HG03108 (cell line): ENCODE measurements at regions not wholly inside any gene's neighbourhood (a gene's known extent, or its start where the extent isn't known, plus 50 kb on each side); places are given as distances from the start of the nearest gene placed in this dataset.
"Not testable (repeated sequence)": the region's sequence is repeated elsewhere in the genome, so short reads cannot be mapped to it uniquely, and the experiment has no call there.

Experiments
- ATAC-seq: cut with Tn5 transposase; IDR thresholded peaks from one replicate; pipeline ENCODE4 v1.9.1; 2021; ENCODE audit warnings: moderate library complexity; ENCODE audit not compliant: unreplicated experiment

GRCh38 chr5:163569284-163569683 is 63.9 kb downstream of the MAT2B start:
- ATAC-seq: no peak

GRCh38 chr5:163571744-163572143 is 66.3 kb downstream of the MAT2B start:
- no peak for ATAC-seq

DNA sequence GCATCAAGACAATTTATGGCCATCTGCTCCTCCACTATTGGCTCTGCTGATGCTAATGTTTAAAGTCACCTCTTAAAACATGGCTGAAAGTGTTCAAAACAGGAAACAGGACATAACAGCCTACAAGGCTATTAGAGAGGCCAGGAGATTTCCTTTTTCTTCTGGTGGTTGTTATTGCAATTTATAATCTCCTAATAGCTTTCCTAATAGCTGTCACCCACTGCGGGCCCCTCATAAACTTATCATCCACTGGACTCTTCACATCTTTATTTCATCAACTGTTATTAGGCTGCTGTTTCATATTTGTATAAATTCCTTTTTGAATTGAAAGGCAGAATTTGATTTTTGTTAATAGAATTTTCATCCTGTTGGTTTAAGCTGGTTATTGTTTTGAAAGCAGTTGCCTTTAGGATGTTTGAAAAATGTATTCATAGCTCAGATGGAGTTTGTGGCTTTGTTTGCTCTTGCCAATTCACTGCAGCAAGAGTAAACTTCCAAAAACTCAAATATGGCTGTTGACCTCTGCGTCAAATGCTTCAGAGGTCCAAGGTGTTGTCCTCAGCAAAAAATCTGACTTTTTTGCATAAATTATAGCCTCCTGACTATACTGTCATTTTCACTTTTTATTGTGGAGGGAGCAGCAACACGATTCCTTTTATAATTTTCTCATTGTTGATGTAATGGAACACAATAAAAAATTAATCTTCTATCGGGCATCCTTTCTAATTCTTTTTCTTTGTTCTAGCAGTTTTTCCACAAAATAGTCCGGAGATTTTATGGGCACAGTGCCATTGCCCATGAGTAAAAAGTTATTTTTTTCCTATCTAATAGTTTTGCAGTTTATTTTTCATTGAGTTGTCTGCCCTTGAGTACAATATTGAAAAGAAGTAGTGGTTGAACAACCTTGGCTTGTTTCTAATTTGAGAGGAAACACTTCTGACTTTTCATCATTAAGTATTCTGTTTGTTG is 69.3 kb downstream of the MAT2B start:
- no peak for ATAC-seq

DNA sequence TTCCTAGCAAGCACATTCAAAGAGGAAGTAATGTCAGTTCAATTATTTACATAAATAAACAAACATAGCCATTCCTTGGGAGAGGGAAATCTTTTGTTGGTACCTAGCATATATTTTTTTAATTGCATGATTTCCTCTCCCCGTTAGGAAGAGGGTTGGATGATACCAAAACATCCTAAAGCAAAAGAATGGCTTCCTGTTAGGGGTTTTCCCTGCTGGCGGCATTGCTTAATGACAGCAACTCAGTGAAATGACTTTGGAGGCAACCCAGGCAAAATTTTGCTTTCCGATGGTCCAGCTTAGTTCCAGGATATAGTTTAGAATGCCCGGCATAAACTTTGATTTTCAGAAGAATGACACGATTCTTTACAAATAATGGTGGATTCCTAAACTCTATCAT is 73.2 kb downstream of the MAT2B start:
- ATAC-seq: no peak

DNA sequence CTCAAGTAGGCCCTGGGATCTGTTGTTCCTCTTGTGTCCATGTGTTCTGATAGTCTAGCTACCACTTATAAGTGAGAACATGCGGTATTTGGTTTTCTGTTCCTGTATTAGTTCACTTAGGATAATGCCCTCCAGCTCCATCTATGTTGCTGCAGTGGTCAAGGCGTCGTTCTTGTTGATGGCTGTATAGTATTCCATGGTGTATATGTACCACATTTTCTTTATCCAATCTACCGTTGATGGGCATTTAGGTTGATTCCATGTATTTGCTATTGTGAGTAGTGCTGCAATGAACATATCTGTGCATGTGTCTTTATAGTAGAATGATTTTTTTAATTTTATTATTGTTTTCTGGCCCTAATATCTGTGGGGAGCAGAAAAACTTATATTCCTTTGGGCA is 74.3 kb downstream of the MAT2B start:
- no peak for ATAC-seq

- no peak for ATAC-seq
These were observed 75.1 kb downstream of the MAT2B start for GRCh38 chr5:163580516-163580915.

DNA sequence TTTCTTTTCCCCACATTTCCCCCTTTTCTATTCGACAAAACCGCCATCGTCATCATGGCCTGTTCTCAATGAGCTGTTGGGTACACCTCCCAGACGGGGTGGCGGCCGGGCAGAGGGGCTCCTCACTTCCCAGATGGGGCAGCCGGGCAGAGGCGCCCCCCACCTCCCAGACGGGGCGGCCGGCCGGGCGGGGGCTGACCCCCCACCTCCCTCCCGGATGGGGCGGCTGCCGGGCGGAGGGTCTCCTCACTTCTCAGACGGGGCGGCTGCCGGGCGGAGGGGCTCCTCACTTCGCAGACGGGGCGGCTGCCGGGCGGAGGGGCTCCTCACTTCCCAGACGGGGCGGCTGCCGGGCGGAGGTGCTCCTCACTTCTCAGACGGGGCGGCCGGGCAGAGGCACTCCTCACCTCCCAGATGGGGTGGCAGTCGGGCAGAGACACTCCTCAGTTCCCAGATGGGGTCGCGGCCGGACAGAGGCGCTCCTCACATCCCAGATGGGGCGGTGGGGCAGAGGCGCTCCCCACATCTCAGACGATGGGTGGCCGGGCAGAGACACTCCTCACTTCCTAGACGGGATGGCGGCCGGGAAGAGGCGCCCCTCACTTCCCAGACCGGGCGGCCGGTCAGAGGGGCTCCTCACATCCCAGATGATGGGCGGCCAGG is 78.2 kb downstream of the MAT2B start:
- not testable (repeated sequence) for ATAC-seq

- ATAC-seq: no peak
These were observed 79.8 kb downstream of the MAT2B start for GRCh38 chr5:163585206-163585605.

DNA sequence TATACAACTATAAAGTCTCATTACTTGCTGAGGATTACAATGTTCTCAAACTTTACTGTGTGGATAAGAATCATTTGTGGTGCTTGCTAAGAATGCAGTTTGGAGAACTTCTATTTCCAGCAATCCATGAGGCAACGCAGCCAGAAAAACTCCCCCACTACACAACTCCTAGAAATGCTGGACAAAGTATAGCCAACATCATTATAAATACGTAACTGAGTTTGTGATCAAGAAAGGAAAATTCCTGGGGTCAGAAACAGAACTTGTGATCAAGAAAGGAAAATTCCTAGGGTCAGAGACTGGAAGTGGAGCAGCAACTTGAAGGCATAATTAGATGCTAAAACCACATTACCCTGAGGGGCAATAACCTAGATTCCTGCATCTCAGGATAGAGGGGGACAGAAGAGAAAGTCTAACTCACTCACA is 81.1 kb downstream of the MAT2B start:
- no peak for ATAC-seq

DNA sequence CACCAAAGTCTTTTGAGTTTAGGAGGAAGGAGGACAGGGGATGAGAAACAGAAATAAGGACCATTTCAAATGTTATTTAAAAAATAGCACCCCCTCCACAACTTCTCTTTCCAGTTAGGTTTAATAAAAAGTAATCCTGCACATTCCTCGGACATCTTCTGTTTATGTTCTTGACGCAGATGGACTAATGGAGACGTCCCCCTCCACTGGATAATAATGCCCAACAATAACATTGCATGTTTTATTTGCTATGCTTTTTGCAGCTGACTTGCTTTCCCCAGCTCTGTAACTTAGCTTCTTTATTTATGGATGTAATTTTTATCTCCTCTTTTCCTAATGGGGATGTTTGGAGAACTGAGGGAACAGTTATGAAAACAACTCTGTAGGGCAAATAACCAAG is 89.5 kb downstream of the MAT2B start:
- ATAC-seq: no peak

- no peak for ATAC-seq
These were observed 90.7 kb downstream of the MAT2B start for GRCh38 chr5:163595932-163596607.

GRCh38 chr5:163596608-163597315 is 91.3 kb downstream of the MAT2B start:
- ATAC-seq: no peak

DNA sequence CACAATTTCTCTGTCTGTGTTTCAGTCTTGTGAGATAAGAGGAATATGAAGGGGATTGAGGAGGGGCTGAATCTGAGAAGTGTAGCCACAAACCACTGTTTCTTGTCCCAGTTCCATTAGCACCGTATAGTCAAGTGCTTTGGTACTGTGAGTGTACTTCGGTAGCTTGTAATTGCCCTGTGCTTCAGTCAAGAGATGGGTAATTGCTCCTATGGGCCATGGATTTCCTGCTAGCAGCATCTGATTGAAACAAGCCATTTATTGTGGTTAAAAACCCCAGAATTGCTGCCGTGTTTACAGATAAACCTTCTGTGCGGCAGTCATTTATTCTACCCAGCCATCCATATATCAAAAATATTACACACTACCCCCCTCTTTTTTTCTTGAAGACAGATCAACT is 98.6 kb downstream of the MAT2B start:
- no peak for ATAC-seq

GRCh38 chr5:163607256-163607655 is 101.8 kb downstream of the MAT2B start:
- no peak for ATAC-seq

DNA sequence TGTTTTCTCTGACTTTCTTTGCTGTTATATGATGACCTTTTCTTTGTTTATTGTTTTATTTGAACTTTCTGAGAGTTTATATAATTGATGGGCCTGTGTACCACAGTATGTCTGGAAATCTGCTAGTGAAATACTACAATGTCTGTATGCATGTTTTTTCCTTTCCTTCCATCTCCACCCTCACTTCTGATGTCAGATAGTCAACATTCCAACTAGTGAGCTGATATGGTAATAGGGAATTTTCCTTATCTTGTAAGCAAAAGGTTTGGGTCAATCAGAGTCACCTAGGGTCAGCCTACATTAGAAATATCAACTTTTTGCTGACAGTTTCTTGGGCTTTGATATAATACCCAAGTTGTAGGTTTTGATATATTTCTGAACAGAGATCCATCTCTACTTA is 103.2 kb downstream of the MAT2B start:
- ATAC-seq: no peak

- ATAC-seq: no peak
These were observed 104.5 kb downstream of the MAT2B start for GRCh38 chr5:163609910-163610309.

DNA sequence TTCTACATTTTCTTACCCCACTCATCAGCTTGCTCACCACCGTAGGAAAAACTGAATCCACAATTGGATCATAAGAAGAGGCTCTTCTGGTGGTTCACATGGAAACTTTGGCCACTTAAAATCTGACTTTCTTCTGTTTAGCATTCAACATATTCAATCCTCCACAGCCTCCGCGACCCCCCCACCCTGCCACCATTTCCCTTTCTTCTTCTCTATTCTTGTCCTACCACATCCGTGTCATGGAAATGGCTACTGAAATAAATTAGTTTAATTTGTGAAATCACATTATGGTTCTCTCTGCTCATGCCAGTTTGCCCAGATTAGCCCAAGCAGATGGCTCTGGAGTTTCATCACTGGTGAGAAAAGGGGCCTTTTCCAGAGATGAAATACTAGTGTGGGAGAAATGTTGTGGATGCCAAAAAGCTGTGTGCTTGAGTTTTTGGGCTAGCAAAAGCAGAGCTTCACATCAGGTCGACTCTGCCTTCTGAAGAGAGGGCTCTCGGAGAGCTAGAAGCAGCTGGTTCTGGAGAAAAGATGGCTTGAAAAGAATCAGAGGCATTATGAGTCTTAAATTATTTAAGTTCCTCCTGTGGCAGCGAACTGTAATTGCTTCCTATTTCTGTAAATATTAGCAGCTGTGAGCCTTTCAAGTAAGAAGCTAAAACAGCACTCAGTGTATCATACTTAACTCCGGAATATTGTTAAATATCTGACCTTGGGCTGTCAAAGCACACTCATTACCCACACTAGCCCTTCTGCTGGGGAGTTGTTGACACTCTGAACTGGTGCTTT is 107.1 kb downstream of the MAT2B start:
- no peak for ATAC-seq

- ATAC-seq: no peak
These were observed 107.7 kb downstream of the MAT2B start for GRCh38 chr5:163613150-163613442.

GRCh38 chr5:163614787-163615186 is 109.4 kb downstream of the MAT2B start:
- no peak for ATAC-seq

DNA sequence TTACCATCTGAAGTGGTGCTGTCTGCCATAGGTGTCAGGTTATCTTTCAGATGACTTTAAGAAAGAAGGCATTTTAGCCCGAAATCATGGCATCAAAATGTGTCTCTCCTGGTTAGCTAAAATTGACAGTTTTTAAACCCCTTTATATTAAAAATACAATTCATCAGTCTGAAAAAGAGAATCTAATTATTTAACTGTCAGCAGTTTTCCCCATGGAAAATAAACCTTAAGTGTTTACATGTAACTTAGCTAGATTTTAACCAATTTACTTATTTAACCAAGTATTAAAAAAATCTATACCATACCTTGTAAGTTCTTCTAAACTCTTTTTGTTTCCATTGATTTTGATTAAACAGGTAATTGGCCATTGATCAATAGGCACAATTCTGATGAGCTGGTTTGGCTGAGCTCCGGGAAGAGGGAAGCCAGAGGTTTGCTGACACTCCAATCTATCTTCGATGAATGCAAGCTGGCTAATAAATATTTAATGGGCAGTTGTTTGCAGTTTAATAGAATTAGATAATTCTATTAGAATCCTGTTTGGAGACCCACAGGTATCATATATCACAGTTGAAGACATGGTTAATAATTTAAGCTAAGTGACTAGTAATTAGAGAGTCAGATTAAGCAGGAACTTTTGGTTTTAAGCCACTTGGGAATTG is 114.0 kb downstream of the MAT2B start:
- no peak for ATAC-seq
